ENCODE measurements at regions not wholly inside any gene's neighbourhood (a gene's known extent, or its start where the extent isn't known, plus 50 kb on each side); places are given as distances from the start of the nearest gene placed in this dataset.

DNA sequence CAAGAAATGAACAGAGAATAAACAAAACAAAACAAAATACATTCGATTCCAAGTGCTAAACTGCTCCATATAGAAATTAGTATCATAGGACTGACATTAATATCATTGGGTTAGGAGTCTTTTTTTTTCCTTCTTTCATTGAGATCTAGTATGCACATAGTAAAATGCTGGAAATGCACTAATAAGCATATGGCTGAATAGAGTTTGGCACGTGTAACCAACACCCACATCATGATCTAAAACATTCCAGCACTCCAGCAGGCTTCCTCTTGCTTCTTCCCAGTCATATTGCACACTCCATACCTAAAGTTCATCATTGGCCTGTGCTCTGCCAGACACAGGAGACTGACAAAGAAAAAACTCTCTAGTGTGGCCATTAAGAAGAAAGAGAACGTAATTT lies 117.5 kb downstream of the POU4F1 start (continued):
- TF ChIP-seq, protein P1, sequence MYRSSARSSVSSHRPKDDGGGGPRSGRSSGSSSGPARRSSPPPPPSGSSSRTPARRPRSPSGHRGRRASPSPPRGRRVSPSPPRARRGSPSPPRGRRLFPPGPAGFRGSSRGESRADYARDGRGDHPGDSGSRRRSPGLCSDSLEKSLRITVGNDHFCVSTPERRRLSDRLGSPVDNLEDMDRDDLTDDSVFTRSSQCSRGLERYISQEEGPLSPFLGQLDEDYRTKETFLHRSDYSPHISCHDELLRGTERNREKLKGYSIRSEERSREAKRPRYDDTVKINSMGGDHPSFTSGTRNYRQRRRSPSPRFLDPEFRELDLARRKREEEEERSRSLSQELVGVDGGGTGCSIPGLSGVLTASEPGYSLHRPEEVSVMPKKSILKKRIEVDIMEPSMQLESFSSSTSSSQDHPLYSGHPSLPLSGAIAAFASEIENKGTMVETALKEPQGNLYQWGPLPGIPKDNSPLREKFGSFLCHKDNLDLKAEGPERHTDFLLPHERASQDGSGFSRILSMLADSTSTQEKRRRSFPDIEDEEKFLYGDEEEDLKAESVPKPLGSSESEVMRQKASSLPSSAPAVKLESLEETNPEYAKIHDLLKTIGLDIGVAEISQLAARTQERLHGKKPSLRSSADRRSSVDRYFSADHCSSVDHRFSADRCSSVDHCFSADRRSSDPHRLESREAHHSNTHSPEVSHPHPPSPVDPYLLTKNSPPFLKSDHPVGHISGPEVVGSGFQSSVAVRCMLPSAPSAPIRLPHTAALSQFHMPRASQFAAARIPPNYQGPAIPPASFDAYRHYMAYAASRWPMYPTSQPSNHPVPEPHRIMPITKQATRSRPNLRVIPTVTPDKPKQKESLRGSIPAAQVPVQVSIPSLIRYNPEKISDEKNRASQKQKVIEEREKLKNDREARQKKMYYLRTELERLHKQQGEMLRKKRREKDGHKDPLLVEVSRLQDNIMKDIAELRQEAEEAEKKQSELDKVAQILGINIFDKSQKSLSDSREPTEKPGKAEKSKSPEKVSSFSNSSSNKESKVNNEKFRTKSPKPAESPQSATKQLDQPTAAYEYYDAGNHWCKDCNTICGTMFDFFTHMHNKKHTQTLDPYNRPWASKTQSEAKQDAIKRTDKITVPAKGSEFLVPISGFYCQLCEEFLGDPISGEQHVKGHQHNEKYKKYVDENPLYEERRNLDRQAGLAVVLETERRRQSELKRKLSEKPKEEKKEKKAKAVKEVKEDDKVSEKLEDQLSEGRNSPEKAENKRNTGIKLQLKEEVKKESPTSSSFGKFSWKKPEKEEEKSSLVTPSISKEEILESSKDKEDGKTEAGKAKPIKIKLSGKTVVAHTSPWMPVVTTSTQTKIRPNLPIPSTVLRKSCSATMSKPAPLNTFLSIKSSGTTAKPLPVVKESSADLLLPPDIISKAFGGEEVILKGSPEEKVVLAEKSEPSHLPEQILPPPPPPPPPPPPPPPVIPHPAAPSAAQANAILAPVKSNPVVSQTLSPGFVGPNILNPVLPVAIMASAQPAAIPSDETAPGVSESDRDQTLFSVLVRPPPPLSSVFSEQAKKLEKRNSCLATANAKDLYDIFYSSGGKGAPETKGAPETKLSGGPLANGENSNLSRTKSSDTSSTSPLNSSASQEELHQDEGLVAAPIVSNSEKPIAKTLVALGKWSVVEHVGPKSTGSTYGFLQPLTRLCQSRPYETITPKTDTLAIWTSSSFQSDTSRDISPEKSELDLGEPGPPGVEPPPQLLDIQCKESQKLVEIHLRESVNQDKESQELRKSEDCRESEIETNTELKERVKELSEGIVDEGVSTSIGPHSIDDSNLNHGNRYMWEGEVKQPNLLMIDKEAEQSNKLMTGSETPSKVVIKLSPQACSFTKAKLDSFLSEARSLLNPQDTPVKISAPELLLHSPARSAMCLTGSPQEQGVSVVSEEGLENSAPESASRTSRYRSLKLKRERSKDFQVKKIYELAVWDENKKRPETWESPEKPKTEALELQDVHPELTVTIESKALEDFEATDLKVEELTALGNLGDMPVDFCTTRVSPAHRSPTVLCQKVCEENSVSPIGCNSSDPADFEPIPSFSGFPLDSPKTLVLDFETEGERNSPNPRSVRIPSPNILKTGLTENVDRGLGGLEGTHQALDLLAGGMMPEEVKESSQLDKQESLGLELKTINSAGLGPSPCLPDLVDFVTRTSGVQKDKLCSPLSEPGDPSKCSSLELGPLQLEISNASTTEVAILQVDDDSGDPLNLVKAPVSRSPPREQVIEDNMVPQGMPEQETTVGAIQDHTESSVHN (CRISPR knock-in tag; IDR thresholded peaks at IDR 0.05): no peak
- TF ChIP-seq, protein P2, sequence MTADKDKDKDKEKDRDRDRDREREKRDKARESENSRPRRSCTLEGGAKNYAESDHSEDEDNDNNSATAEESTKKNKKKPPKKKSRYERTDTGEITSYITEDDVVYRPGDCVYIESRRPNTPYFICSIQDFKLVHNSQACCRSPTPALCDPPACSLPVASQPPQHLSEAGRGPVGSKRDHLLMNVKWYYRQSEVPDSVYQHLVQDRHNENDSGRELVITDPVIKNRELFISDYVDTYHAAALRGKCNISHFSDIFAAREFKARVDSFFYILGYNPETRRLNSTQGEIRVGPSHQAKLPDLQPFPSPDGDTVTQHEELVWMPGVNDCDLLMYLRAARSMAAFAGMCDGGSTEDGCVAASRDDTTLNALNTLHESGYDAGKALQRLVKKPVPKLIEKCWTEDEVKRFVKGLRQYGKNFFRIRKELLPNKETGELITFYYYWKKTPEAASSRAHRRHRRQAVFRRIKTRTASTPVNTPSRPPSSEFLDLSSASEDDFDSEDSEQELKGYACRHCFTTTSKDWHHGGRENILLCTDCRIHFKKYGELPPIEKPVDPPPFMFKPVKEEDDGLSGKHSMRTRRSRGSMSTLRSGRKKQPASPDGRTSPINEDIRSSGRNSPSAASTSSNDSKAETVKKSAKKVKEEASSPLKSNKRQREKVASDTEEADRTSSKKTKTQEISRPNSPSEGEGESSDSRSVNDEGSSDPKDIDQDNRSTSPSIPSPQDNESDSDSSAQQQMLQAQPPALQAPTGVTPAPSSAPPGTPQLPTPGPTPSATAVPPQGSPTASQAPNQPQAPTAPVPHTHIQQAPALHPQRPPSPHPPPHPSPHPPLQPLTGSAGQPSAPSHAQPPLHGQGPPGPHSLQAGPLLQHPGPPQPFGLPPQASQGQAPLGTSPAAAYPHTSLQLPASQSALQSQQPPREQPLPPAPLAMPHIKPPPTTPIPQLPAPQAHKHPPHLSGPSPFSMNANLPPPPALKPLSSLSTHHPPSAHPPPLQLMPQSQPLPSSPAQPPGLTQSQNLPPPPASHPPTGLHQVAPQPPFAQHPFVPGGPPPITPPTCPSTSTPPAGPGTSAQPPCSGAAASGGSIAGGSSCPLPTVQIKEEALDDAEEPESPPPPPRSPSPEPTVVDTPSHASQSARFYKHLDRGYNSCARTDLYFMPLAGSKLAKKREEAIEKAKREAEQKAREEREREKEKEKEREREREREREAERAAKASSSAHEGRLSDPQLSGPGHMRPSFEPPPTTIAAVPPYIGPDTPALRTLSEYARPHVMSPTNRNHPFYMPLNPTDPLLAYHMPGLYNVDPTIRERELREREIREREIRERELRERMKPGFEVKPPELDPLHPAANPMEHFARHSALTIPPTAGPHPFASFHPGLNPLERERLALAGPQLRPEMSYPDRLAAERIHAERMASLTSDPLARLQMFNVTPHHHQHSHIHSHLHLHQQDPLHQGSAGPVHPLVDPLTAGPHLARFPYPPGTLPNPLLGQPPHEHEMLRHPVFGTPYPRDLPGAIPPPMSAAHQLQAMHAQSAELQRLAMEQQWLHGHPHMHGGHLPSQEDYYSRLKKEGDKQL (CRISPR knock-in tag; IDR thresholded peaks at IDR 0.05; ENCODE audit: low read depth): no peak
- TF ChIP-seq AGO2 (optimal IDR thresholded peaks at IDR 0.05; ENCODE audit: low read depth, low read length) (no peak), NFYC (CRISPR knock-in tag; IDR thresholded peaks at IDR 0.05) (no peak), MIER2 (CRISPR knock-in tag; IDR thresholded peaks at IDR 0.05) (no peak), CBFB (CRISPR knock-in tag; IDR thresholded peaks at IDR 0.05) (no peak), FOXK2 (IDR thresholded peaks at IDR 0.05) (no peak), ZNF3 (CRISPR knock-in tag; IDR thresholded peaks at IDR 0.05) (no peak), SMAD3 (CRISPR knock-in tag; IDR thresholded peaks at IDR 0.05) (no peak), MEIS2 (CRISPR knock-in tag; IDR thresholded peaks at IDR 0.05) (no peak)
- TF ChIP-seq, protein P3, sequence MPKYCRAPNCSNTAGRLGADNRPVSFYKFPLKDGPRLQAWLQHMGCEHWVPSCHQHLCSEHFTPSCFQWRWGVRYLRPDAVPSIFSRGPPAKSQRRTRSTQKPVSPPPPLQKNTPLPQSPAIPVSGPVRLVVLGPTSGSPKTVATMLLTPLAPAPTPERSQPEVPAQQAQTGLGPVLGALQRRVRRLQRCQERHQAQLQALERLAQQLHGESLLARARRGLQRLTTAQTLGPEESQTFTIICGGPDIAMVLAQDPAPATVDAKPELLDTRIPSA (CRISPR knock-in tag; IDR thresholded peaks at IDR 0.05; ENCODE audit: borderline replicate concordance): no peak

Data from HepG2 (cell line).